Activated naive CD4-positive, alpha-beta T cell treated with anti-CD3 and anti-CD28 coated beads for 36 hours (primary cell): ENCODE measurements at regions not wholly inside any gene's neighbourhood (a gene's known extent, or its start where the extent isn't known, plus 50 kb on each side); places are given as distances from the start of the nearest gene placed in this dataset.

Experiments
- CTCF ChIA-PET: fragments of 350-600 bp; sonication (Branson Sonifier 250); formaldehyde crosslinking; loops from one replicate; lab custom pipeline; 2021; ENCODE audit warnings: antibody characterized with exemption; lab: Charles Lee
- DNase-seq: peaks from one replicate; pipeline ENCODE4 v3.0.0-alpha.2; 2020
- H3K27ac Mint-ChIP-seq: one replicate; pipeline ENCODE4 v1.8.0; 2021; ENCODE audit warnings: mild to moderate bottlenecking, mixed read lengths
- H3K27me3 Mint-ChIP-seq: one replicate; pipeline ENCODE4 v1.8.0; 2021; ENCODE audit warnings: low read depth, mixed read lengths
- H3K36me3 Mint-ChIP-seq: one replicate; pipeline ENCODE4 v1.8.0; 2021; ENCODE audit warnings: low read depth, mixed read lengths
- H3K4me1 Mint-ChIP-seq: one replicate; pipeline ENCODE4 v1.8.0; 2021; ENCODE audit warnings: low read depth, mixed read lengths
- H3K4me3 Mint-ChIP-seq: one replicate; pipeline ENCODE4 v1.8.0; 2021; ENCODE audit warnings: mild to moderate bottlenecking, moderate library complexity, mixed read lengths
- H3K9me3 Mint-ChIP-seq: one replicate; pipeline ENCODE4 v1.8.0; 2021; ENCODE audit warnings: mixed read lengths
- intact Hi-C: fragments of 100-400 bp; cut with micrococcal nuclease; formaldehyde crosslinking; loops from one replicate; pipeline ENCODE4 v1.15.1; 2023

- Mint-ChIP-seq H3K4me1 (no peaks in the 10 kb centered on the region), H3K4me3 (no peak overlapping the region), H3K27me3 (peaks cover 5% of the 10 kb centered on the region), H3K36me3 (no peaks in the 10 kb centered on the region), H3K9me3 (no peaks in the 10 kb centered on the region), H3K27ac (no peak overlapping the region)
- DNase-seq, result no peak
- CTCF ChIA-PET, result no interaction called here
- intact Hi-C loops, result no loop called here
Measured at GRCh38 chr1:37112430-37112829, 78.1 kb upstream of the GRIK3 start.

- no peak overlapping the region for H3K4me3 Mint-ChIP-seq
- H3K36me3 Mint-ChIP-seq, result no peaks in the 10 kb centered on the region
- peaks cover 5% of the 10 kb centered on the region for H3K27me3 Mint-ChIP-seq
- CTCF ChIA-PET, result no interaction called here
- no peaks in the 10 kb centered on the region for H3K9me3 Mint-ChIP-seq
- DNase-seq, result no peak
- no peak overlapping the region for H3K27ac Mint-ChIP-seq
- intact Hi-C loops, result no loop called here
- H3K4me1 Mint-ChIP-seq, result no peaks in the 10 kb centered on the region
Measured at GRCh38 chr1:37113285-37113997, 79.1 kb upstream of the GRIK3 start.

- no peaks in the 10 kb centered on the region for H3K4me1 Mint-ChIP-seq
- H3K4me3 Mint-ChIP-seq, result no peak overlapping the region
- no peak for DNase-seq
- intact Hi-C loops, result no loop called here
- no peaks in the 10 kb centered on the region for H3K9me3 Mint-ChIP-seq
- H3K36me3 Mint-ChIP-seq, result no peaks in the 10 kb centered on the region
- peaks cover 5% of the 10 kb centered on the region for H3K27me3 Mint-ChIP-seq
- CTCF ChIA-PET, result no interaction called here
- H3K27ac Mint-ChIP-seq, result no peak overlapping the region
Measured at GRCh38 chr1:37118790-37119189, 84.5 kb upstream of the GRIK3 start.

- no peak overlapping the region for H3K27ac Mint-ChIP-seq
- H3K4me1 Mint-ChIP-seq, result no peaks in the 10 kb centered on the region
- intact Hi-C loops, result no loop called here
- CTCF ChIA-PET, result no interaction called here
- H3K36me3 Mint-ChIP-seq, result no peaks in the 10 kb centered on the region
- H3K27me3 Mint-ChIP-seq, result peaks cover 5% of the 10 kb centered on the region
- no peak for DNase-seq
- H3K9me3 Mint-ChIP-seq, result no peaks in the 10 kb centered on the region
- no peak overlapping the region for H3K4me3 Mint-ChIP-seq
Measured at GRCh38 chr1:37120279-37120678, 86.0 kb upstream of the GRIK3 start.

GRCh38 chr1:37123276-37124115 is 89.2 kb upstream of the GRIK3 start:
- CTCF ChIA-PET, result no interaction called here
- H3K4me3 Mint-ChIP-seq, result no peak overlapping the region
- no peaks in the 10 kb centered on the region for H3K36me3 Mint-ChIP-seq
- no peaks in the 10 kb centered on the region for H3K4me1 Mint-ChIP-seq
- no peak for DNase-seq
- intact Hi-C loops, result no loop called here
- H3K27ac Mint-ChIP-seq, result no peak overlapping the region
- no peaks in the 10 kb centered on the region for H3K27me3 Mint-ChIP-seq
- H3K9me3 Mint-ChIP-seq, result no peaks in the 10 kb centered on the region

- H3K27me3 Mint-ChIP-seq, result peaks cover 3% of the 10 kb centered on the region
- H3K36me3 Mint-ChIP-seq, result no peaks in the 10 kb centered on the region
- intact Hi-C loops, result no loop called here
- H3K4me1 Mint-ChIP-seq, result no peaks in the 10 kb centered on the region
- H3K9me3 Mint-ChIP-seq, result no peaks in the 10 kb centered on the region
- CTCF ChIA-PET, result no interaction called here
- H3K27ac Mint-ChIP-seq, result no peak overlapping the region
- no peak for DNase-seq
- H3K4me3 Mint-ChIP-seq, result no peak overlapping the region
Measured at GRCh38 chr1:37124501-37124900, 90.2 kb upstream of the GRIK3 start.

- intact Hi-C loops, result no loop called here
- peaks cover 3% of the 10 kb centered on the region for H3K27me3 Mint-ChIP-seq
- H3K27ac Mint-ChIP-seq, result no peak overlapping the region
- H3K9me3 Mint-ChIP-seq, result no peaks in the 10 kb centered on the region
- DNase-seq, result no peak
- CTCF ChIA-PET, result no interaction called here
- no peaks in the 10 kb centered on the region for H3K4me1 Mint-ChIP-seq
- no peaks in the 10 kb centered on the region for H3K36me3 Mint-ChIP-seq
- no peak overlapping the region for H3K4me3 Mint-ChIP-seq
Measured at GRCh38 chr1:37125295-37125694, 91.0 kb upstream of the GRIK3 start.

- Mint-ChIP-seq H3K4me3 (no peak overlapping the region), H3K9me3 (no peaks in the 10 kb centered on the region), H3K36me3 (no peaks in the 10 kb centered on the region), H3K4me1 (no peaks in the 10 kb centered on the region), H3K27me3 (peaks cover 3% of the 10 kb centered on the region), H3K27ac (no peak overlapping the region)
- DNase-seq, result no peak
- CTCF ChIA-PET, result no interaction called here
- intact Hi-C loops, result no loop called here
Measured at GRCh38 chr1:37127254-37127748, 93.0 kb upstream of the GRIK3 start.

- intact Hi-C loops, result no loop called here
- CTCF ChIA-PET, result no interaction called here
- no peak for DNase-seq
- Mint-ChIP-seq H3K27me3 (peaks cover 3% of the 10 kb centered on the region), H3K9me3 (no peaks in the 10 kb centered on the region), H3K36me3 (no peaks in the 10 kb centered on the region), H3K27ac (no peak overlapping the region), H3K4me1 (no peaks in the 10 kb centered on the region), H3K4me3 (no peak overlapping the region)
Measured at GRCh38 chr1:37128091-37128490, 93.8 kb upstream of the GRIK3 start.

- no peaks in the 10 kb centered on the region for H3K36me3 Mint-ChIP-seq
- no peak overlapping the region for H3K27ac Mint-ChIP-seq
- no peak overlapping the region for H3K4me3 Mint-ChIP-seq
- DNase-seq, result no peak
- intact Hi-C loops, result no loop called here
- H3K9me3 Mint-ChIP-seq, result no peaks in the 10 kb centered on the region
- CTCF ChIA-PET, result no interaction called here
- H3K27me3 Mint-ChIP-seq, result peaks cover 9% of the 10 kb centered on the region
- H3K4me1 Mint-ChIP-seq, result no peaks in the 10 kb centered on the region
Measured at GRCh38 chr1:37130221-37130948, 96.1 kb upstream of the GRIK3 start.

GRCh38 chr1:37131281-37131680 is 97.0 kb upstream of the GRIK3 start:
- no peaks in the 10 kb centered on the region for H3K36me3 Mint-ChIP-seq
- intact Hi-C loops, result no loop called here
- peaks cover 14% of the 10 kb centered on the region for H3K27me3 Mint-ChIP-seq
- no peak for DNase-seq
- H3K4me1 Mint-ChIP-seq, result no peaks in the 10 kb centered on the region
- H3K9me3 Mint-ChIP-seq, result no peaks in the 10 kb centered on the region
- no peak overlapping the region for H3K27ac Mint-ChIP-seq
- H3K4me3 Mint-ChIP-seq, result no peak overlapping the region
- CTCF ChIA-PET, result no interaction called here

- Mint-ChIP-seq H3K27ac (no peak overlapping the region), H3K9me3 (no peaks in the 10 kb centered on the region), H3K36me3 (no peaks in the 10 kb centered on the region), H3K27me3 (peaks cover 17% of the 10 kb centered on the region), H3K4me3 (no peak overlapping the region), H3K4me1 (no peaks in the 10 kb centered on the region)
- CTCF ChIA-PET, result no interaction called here
- intact Hi-C loops, result no loop called here
- no peak for DNase-seq
Measured at GRCh38 chr1:37133276-37134145, 99.2 kb upstream of the GRIK3 start.
